ENCODE measurements at regions not wholly inside any gene's neighbourhood (a gene's known extent, or its start where the extent isn't known, plus 50 kb on each side); places are given as distances from the start of the nearest gene placed in this dataset.

DNA sequence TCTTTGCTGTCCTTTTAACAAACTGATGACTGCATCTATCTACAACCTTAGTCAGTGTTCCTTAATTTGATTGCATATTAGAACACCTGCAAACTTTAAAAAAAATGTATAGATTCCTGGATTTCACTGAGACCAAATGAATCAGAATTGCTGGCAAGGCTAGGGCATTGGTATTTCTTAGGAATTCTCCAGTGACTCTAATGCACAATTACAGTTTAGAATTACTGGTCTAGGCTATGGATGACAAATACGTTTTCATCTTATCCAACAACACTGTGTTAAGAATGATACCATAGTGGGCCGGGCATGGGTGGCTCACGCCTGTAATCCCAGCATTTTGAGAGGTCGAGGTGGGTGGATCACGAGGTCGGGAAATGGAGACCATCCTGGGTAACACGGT lies 545.9 kb upstream of the RIOK2 start:
- TF ChIP-seq, protein P1, sequence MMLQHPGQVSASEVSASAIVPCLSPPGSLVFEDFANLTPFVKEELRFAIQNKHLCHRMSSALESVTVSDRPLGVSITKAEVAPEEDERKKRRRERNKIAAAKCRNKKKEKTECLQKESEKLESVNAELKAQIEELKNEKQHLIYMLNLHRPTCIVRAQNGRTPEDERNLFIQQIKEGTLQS (IDR thresholded peaks at IDR 0.05): no peak
- TF ChIP-seq, protein P2, sequence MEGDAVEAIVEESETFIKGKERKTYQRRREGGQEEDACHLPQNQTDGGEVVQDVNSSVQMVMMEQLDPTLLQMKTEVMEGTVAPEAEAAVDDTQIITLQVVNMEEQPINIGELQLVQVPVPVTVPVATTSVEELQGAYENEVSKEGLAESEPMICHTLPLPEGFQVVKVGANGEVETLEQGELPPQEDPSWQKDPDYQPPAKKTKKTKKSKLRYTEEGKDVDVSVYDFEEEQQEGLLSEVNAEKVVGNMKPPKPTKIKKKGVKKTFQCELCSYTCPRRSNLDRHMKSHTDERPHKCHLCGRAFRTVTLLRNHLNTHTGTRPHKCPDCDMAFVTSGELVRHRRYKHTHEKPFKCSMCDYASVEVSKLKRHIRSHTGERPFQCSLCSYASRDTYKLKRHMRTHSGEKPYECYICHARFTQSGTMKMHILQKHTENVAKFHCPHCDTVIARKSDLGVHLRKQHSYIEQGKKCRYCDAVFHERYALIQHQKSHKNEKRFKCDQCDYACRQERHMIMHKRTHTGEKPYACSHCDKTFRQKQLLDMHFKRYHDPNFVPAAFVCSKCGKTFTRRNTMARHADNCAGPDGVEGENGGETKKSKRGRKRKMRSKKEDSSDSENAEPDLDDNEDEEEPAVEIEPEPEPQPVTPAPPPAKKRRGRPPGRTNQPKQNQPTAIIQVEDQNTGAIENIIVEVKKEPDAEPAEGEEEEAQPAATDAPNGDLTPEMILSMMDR (IDR thresholded peaks at IDR 0.05; ENCODE audit: low read depth, low read length, missing input control): no peak
- TF ChIP-seq, protein P3, sequence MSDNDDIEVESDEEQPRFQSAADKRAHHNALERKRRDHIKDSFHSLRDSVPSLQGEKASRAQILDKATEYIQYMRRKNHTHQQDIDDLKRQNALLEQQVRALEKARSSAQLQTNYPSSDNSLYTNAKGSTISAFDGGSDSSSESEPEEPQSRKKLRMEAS (IDR thresholded peaks at IDR 0.05): no peak
- TF ChIP-seq, protein P4, sequence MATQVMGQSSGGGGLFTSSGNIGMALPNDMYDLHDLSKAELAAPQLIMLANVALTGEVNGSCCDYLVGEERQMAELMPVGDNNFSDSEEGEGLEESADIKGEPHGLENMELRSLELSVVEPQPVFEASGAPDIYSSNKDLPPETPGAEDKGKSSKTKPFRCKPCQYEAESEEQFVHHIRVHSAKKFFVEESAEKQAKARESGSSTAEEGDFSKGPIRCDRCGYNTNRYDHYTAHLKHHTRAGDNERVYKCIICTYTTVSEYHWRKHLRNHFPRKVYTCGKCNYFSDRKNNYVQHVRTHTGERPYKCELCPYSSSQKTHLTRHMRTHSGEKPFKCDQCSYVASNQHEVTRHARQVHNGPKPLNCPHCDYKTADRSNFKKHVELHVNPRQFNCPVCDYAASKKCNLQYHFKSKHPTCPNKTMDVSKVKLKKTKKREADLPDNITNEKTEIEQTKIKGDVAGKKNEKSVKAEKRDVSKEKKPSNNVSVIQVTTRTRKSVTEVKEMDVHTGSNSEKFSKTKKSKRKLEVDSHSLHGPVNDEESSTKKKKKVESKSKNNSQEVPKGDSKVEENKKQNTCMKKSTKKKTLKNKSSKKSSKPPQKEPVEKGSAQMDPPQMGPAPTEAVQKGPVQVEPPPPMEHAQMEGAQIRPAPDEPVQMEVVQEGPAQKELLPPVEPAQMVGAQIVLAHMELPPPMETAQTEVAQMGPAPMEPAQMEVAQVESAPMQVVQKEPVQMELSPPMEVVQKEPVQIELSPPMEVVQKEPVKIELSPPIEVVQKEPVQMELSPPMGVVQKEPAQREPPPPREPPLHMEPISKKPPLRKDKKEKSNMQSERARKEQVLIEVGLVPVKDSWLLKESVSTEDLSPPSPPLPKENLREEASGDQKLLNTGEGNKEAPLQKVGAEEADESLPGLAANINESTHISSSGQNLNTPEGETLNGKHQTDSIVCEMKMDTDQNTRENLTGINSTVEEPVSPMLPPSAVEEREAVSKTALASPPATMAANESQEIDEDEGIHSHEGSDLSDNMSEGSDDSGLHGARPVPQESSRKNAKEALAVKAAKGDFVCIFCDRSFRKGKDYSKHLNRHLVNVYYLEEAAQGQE (IDR thresholded peaks at IDR 0.05): no peak
- no peak for TF ChIP-seq YY1 (IDR thresholded peaks at IDR 0.05)
- TF ChIP-seq FOXA1 (IDR thresholded peaks at IDR 0.05): no peak
- no peak for TF ChIP-seq JUND (IDR thresholded peaks at IDR 0.05)
- TF ChIP-seq SP1 (IDR thresholded peaks at IDR 0.05): no peak
- TF ChIP-seq GABPA (IDR thresholded peaks at IDR 0.05 in 1 of 2, conservative IDR thresholded peaks at IDR 0.05 in 1 of 2): no peak
- TF ChIP-seq, protein P5, sequence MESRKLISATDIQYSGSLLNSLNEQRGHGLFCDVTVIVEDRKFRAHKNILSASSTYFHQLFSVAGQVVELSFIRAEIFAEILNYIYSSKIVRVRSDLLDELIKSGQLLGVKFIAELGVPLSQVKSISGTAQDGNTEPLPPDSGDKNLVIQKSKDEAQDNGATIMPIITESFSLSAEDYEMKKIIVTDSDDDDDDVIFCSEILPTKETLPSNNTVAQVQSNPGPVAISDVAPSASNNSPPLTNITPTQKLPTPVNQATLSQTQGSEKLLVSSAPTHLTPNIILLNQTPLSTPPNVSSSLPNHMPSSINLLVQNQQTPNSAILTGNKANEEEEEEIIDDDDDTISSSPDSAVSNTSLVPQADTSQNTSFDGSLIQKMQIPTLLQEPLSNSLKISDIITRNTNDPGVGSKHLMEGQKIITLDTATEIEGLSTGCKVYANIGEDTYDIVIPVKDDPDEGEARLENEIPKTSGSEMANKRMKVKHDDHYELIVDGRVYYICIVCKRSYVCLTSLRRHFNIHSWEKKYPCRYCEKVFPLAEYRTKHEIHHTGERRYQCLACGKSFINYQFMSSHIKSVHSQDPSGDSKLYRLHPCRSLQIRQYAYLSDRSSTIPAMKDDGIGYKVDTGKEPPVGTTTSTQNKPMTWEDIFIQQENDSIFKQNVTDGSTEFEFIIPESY (IDR thresholded peaks at IDR 0.05): no peak
- TF ChIP-seq RXRA (IDR thresholded peaks at IDR 0.05): no peak

All from liver (tissue), 3 donors.